Esophagus muscularis mucosa (tissue), 4 donors: ENCODE measurements at regions not wholly inside any gene's neighbourhood (a gene's known extent, or its start where the extent isn't known, plus 50 kb on each side); places are given as distances from the start of the nearest gene placed in this dataset.

Experiments used
- DNase-seq: peaks from one replicate; pipeline ENCODE4 v3.0.0-alpha.2; 2017; ENCODE audit errors: extremely low spot score
- H3K27ac ChIP-seq, 4 donors: fragments of 200-600 bp; sonication (generic); replicated peaks in 1 of 4; 1 replicate in 3 of 4; 2 replicates in 1 of 4; pipeline ENCODE4 v1.5.1; 2016 to 2019; ENCODE audit warnings: mild to moderate bottlenecking in 1 of 4
- H3K27me3 ChIP-seq, 4 donors: fragments of 200-600 bp; sonication (generic); one replicate each; pipeline versions ENCODE4 v1.5.1 to v1.6.0; 2016 to 2019
- H3K36me3 ChIP-seq, 4 donors: fragments of 200-600 bp; sonication (generic); one replicate each; pipeline ENCODE4 v1.5.1; 2016 to 2019
- H3K4me1 ChIP-seq, 4 donors: fragments of 200-600 bp; sonication (generic); one replicate each; pipeline ENCODE4 v1.5.1; 2016 to 2019
- H3K4me3 ChIP-seq, 4 donors: fragments of 200-600 bp; sonication (generic); 1 replicate in 2 of 4; 2 replicates in 2 of 4; pipeline ENCODE4 v1.5.1; 2016 to 2019; ENCODE audit warnings: mild to moderate bottlenecking in 4 of 4, moderate library complexity in 1 of 4
- H3K9me3 ChIP-seq, 4 donors: fragments of 200-600 bp; sonication (generic); 1 replicate in 3 of 4; 2 replicates in 1 of 4; pipeline ENCODE4 v1.5.1; 2016 to 2019
- CTCF ChIP-seq, 3 experiments: fragments of 200-600 bp in 2 of 3; fragments of 450-650 bp in 1 of 3; sonication (generic) in 2 of 3; IDR thresholded peaks; one replicate each; pipeline ENCODE4 v1.5.1; 2017 to 2019; ENCODE audit warnings: antibody characterized with exemption in 3 of 3, mild to moderate bottlenecking in 2 of 3, moderate library complexity in 1 of 3
- EP300 ChIP-seq: sonication (generic); formaldehyde crosslinking; IDR thresholded peaks from one replicate; pipeline ENCODE4 v1.6.1; 2017; ENCODE audit warnings: antibody characterized with exemption
- POLR2A ChIP-seq: fragments of 450-650 bp; IDR thresholded peaks from one replicate; pipeline ENCODE4 v1.6.1; 2017; ENCODE audit warnings: antibody characterized with exemption, moderate library complexity, mild to moderate bottlenecking, low read depth
- POLR2AphosphoS5 ChIP-seq, 2 donors: sonication (generic); formaldehyde crosslinking; IDR thresholded peaks; one replicate each; pipeline ENCODE4 v1.6.1; 2017; ENCODE audit warnings: antibody characterized with exemption in 2 of 2
- WGBS: methylation state at CpG from one replicate; pipeline ENCODE4 v1.1.5; 2018; 5-methylcytosine and 5-hydroxymethylcytosine counted together
- intact Hi-C: fragments of 100-400 bp; cut with DNase I; formaldehyde crosslinking; loops from one replicate; pipeline ENCODE4 v1.15.1; 2023

GRCh38 chr5:73264631-73265030, 91.6 kb downstream of the TMEM174 start:
- no peaks in the 10 kb centered on the region for H3K9me3 ChIP-seq
- H3K4me3 ChIP-seq = no peak overlapping the region
- intact Hi-C loops = no loop called here
- H3K36me3 ChIP-seq = no peaks in the 10 kb centered on the region
- no peaks in the 10 kb centered on the region for H3K27me3 ChIP-seq
- WGBS = 95% methylated on average over 5 of the region's 5 CpGs
- H3K4me1 ChIP-seq = peaks cover 0 to 17% (median 9%) of the 10 kb centered on the region in 4 donors
- TF ChIP-seq POLR2AphosphoS5 (IDR thresholded peaks at IDR 0.05) = no peak
- H3K27ac ChIP-seq = no peak overlapping the region
- DNase-seq = peak; percentile 8

- Histone ChIP-seq H3K4me1 (peaks cover 0 to 17% (median 9%) of the 10 kb centered on the region in 4 donors), H3K9me3 (no peaks in the 10 kb centered on the region), H3K36me3 (no peaks in the 10 kb centered on the region), H3K27me3 (no peaks in the 10 kb centered on the region), H3K4me3 (no peak overlapping the region), H3K27ac (peak overlapping the region in 1 of 4 donors; percentile 27)
- intact Hi-C loops = no loop called here
- DNase-seq = peak; percentile 12
- TF ChIP-seq POLR2A (no peak), EP300 (no peak), POLR2AphosphoS5 (IDR thresholded peaks at IDR 0.05) (no peak), CTCF (IDR thresholded peaks at IDR 0.05) (no peak)
Observed at GRCh38 chr5:73263001-73263710, 90.2 kb downstream of the TMEM174 start.

- Histone ChIP-seq H3K4me1 (no peaks in the 10 kb centered on the region), H3K36me3 (no peaks in the 10 kb centered on the region), H3K27ac (no peak overlapping the region), H3K9me3 (peaks cover 0 to 10% (median 3%) of the 10 kb centered on the region in 4 donors), H3K4me3 (no peak overlapping the region), H3K27me3 (no peaks in the 10 kb centered on the region)
- 94% methylated on average over 1 of the region's 1 CpG for WGBS
- intact Hi-C loops = no loop called here
- DNase-seq = peak; percentile 84
- TF ChIP-seq POLR2AphosphoS5 (IDR thresholded peaks at IDR 0.05) (no peak), EP300 (no peak), CTCF (IDR thresholded peaks at IDR 0.05) (no peak)
Observed at GRCh38 chr5:73256862-73257261, 83.9 kb downstream of the TMEM174 start.

- no peaks in the 10 kb centered on the region for H3K27me3 ChIP-seq
- DNase-seq = peak; percentile 8
- WGBS = 90% methylated on average over 2 of the region's 2 CpGs
- no peaks in the 10 kb centered on the region for H3K4me1 ChIP-seq
- no peak overlapping the region for H3K4me3 ChIP-seq
- TF ChIP-seq EP300 = no peak
- TF ChIP-seq CTCF (IDR thresholded peaks at IDR 0.05) = no peak
- TF ChIP-seq POLR2A = no peak
- no peak for TF ChIP-seq POLR2AphosphoS5 (IDR thresholded peaks at IDR 0.05)
- no peaks in the 10 kb centered on the region for H3K36me3 ChIP-seq
- intact Hi-C loops = no loop called here
- H3K9me3 ChIP-seq = peaks cover 0 to 10% (median 3%) of the 10 kb centered on the region in 4 donors
- H3K27ac ChIP-seq = no peak overlapping the region
Observed at GRCh38 chr5:73256462-73256861, 83.5 kb downstream of the TMEM174 start.

- DNase-seq = peak; percentile 34
- no peak overlapping the region for H3K27ac ChIP-seq
- H3K27me3 ChIP-seq = no peaks in the 10 kb centered on the region
- no peaks in the 10 kb centered on the region for H3K4me1 ChIP-seq
- H3K36me3 ChIP-seq = no peaks in the 10 kb centered on the region
- no peak for TF ChIP-seq POLR2A
- TF ChIP-seq POLR2AphosphoS5 (IDR thresholded peaks at IDR 0.05) = no peak
- TF ChIP-seq CTCF (IDR thresholded peaks at IDR 0.05) = no peak
- TF ChIP-seq EP300 = no peak
- intact Hi-C loops = no loop called here
- 60% methylated on average over 6 of the region's 6 CpGs for WGBS
- no peak overlapping the region for H3K4me3 ChIP-seq
- peaks cover 0 to 10% (median 3%) of the 10 kb centered on the region in 4 donors for H3K9me3 ChIP-seq
Observed at GRCh38 chr5:73256012-73256411, 83.0 kb downstream of the TMEM174 start.
